ENCODE measurements at regions not wholly inside any gene's neighbourhood (a gene's known extent, or its start where the extent isn't known, plus 50 kb on each side); places are given as distances from the start of the nearest gene placed in this dataset.
"Not testable (repeated sequence)": the region's sequence is repeated elsewhere in the genome, so short reads cannot be mapped to it uniquely, and the experiment has no call there.

GRCh38 chr13:50396001-50396400 lies 380.8 kb downstream of the KCNRG start:
- Mint-ChIP-seq H3K4me3 (no peak overlapping the region), H3K4me1 (no peaks in the 10 kb centered on the region), H3K27ac (no peak overlapping the region), H3K36me3 (no peaks in the 10 kb centered on the region), H3K27me3 (peaks cover 5% of the 10 kb centered on the region), H3K9me3 (no peaks in the 10 kb centered on the region)
- ATAC-seq (ENCODE audit: low read depth), result no peak
- no peak for DNase-seq
- POLR2A ChIA-PET, result no interaction called here

GRCh38 chr13:50396618-50397017 lies 381.4 kb downstream of the KCNRG start:
- H3K27me3 Mint-ChIP-seq; ATAC-seq (ENCODE audit: low read depth); H3K36me3 Mint-ChIP-seq; H3K4me1 Mint-ChIP-seq; H3K4me3 Mint-ChIP-seq; H3K27ac Mint-ChIP-seq; DNase-seq; H3K9me3 Mint-ChIP-seq; POLR2A ChIA-PET: not testable (repeated sequence)

GRCh38 chr13:50400035-50400726 lies 384.9 kb downstream of the KCNRG start:
- no peaks in the 10 kb centered on the region for H3K9me3 Mint-ChIP-seq
- H3K27ac Mint-ChIP-seq, result no peak overlapping the region
- H3K4me1 Mint-ChIP-seq, result no peaks in the 10 kb centered on the region
- no peak for DNase-seq
- peaks cover 4% of the 10 kb centered on the region for H3K27me3 Mint-ChIP-seq
- no peak for ATAC-seq (ENCODE audit: low read depth)
- POLR2A ChIA-PET, result no interaction called here
- H3K4me3 Mint-ChIP-seq, result no peak overlapping the region
- H3K36me3 Mint-ChIP-seq, result no peaks in the 10 kb centered on the region

DNA sequence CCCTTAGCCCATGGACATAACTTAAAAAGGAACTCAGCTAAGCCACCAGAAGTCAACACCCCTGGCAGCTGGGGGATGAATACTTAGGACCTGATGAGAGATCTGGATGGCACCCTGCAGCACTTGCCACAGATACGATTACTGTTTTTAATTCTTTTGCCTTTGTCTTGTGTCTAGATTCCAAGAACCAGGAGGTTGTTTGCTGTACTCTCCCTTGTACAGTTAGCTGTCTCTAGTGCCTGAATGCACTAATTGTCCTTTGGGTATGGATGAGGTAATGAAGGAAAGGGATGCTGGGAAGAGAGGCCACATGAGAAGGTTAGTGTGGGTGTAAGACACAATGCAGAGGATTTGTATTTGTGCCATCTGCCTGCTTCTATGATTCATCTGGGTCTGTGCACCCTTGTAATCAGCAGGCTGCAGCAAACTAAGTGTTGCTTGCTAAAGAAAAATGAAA lies 385.8 kb downstream of the KCNRG start:
- Mint-ChIP-seq H3K27me3 (peaks cover 2% of the 10 kb centered on the region), H3K4me3 (no peak overlapping the region), H3K36me3 (no peaks in the 10 kb centered on the region), H3K27ac (no peak overlapping the region), H3K4me1 (no peaks in the 10 kb centered on the region), H3K9me3 (no peaks in the 10 kb centered on the region)
- POLR2A ChIA-PET, result no interaction called here
- DNase-seq, result no peak
- ATAC-seq (ENCODE audit: low read depth), result no peak

DNA sequence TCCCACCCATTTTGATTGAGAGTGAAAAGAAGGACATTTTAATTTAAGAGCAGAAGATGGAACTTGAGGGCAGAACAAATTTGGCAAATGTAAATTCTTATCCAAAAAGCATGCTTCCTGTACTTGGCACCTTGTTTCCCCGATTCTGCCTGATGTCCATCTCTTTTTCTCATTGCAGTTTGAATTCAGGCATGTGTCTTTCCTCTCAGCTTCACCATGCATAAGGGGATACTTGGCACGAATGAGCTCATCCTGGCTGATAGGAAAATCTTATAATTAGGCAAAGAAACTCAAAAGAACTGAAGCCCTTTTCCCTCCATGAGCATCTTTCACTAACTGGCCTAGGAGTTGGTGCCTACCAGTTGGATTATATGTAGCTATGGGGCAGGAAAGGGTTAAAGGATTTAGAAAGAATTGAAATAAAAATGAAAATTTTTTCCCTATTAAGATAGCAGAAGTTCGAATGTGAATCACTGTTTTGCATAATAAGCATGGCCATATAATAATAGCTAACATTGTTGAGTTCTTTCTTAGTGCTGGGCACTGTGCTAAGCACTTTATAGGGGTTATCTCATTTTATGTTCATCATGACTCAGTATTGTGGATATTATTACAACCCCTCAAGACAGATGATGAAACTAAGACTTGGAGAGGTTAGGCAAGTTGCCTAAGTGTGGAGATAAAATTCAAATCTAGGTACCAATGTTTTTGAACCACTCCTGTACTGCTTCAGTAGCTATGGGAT lies 386.6 kb downstream of the KCNRG start:
- no peaks in the 10 kb centered on the region for H3K4me1 Mint-ChIP-seq
- H3K27ac Mint-ChIP-seq, result no peak overlapping the region
- H3K27me3 Mint-ChIP-seq, result peaks cover 2% of the 10 kb centered on the region
- POLR2A ChIA-PET, result no interaction called here
- H3K4me3 Mint-ChIP-seq, result no peak overlapping the region
- no peaks in the 10 kb centered on the region for H3K36me3 Mint-ChIP-seq
- H3K9me3 Mint-ChIP-seq, result no peaks in the 10 kb centered on the region
- ATAC-seq (ENCODE audit: low read depth), result no peak
- DNase-seq, result no peak

DNA sequence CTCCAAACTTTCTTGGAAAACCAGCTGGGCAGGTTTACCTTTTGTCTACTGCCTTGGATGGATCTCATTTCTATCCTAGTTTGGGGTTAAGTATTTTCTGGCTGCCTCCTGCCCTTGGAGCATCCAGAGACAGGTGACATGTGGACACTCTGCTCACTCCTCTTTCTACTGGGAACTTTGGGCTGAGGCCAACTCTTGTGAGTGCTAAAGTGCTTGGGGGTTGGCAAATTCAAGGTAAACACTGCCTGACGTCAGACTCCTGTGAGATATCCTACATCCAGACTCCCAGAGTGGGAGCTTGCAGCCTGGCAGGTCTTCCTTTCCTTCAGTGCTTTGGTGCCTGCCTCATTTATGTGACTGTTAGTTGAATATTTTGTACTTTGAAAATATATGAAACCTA lies 388.1 kb downstream of the KCNRG start:
- DNase-seq, result no peak
- Mint-ChIP-seq H3K4me3 (no peak overlapping the region), H3K27me3 (peaks cover 3% of the 10 kb centered on the region), H3K27ac (no peak overlapping the region), H3K9me3 (no peaks in the 10 kb centered on the region), H3K36me3 (no peaks in the 10 kb centered on the region), H3K4me1 (no peaks in the 10 kb centered on the region)
- no peak for ATAC-seq (ENCODE audit: low read depth)
- POLR2A ChIA-PET, result no interaction called here

DNA sequence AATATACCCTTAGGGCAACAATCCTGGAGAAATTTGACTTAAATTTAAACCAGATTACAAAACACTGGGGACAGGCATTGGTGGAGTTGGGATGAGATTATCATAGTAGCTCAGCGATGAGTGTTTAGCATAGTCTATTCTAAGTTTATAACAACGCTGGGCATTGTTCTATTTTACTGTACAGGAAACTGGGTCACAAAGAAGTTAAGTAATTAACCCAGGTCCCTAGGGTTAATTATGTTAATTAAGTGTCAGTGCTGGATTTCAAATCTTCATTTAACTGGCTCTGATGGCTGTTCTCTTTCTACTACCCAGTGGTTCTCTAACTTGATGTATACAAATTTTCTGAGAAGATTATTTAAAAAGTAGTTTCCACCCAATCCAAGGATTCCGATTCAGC lies 388.9 kb downstream of the KCNRG start:
- Mint-ChIP-seq H3K36me3 (no peaks in the 10 kb centered on the region), H3K9me3 (no peaks in the 10 kb centered on the region), H3K4me3 (no peak overlapping the region), H3K4me1 (peaks cover 1% of the 10 kb centered on the region), H3K27ac (no peak overlapping the region), H3K27me3 (peaks cover 5% of the 10 kb centered on the region)
- POLR2A ChIA-PET, result no interaction called here
- ATAC-seq (ENCODE audit: low read depth) (no peak), DNase-seq (no peak)

GRCh38 chr13:50404769-50405168 lies 389.5 kb downstream of the KCNRG start:
- POLR2A ChIA-PET, result no interaction called here
- H3K9me3 Mint-ChIP-seq, result no peaks in the 10 kb centered on the region
- ATAC-seq (ENCODE audit: low read depth) (no peak), DNase-seq (no peak)
- H3K4me3 Mint-ChIP-seq, result no peak overlapping the region
- H3K4me1 Mint-ChIP-seq, result peaks cover 3% of the 10 kb centered on the region
- no peak overlapping the region for H3K27ac Mint-ChIP-seq
- H3K36me3 Mint-ChIP-seq, result no peaks in the 10 kb centered on the region
- H3K27me3 Mint-ChIP-seq, result peaks cover 5% of the 10 kb centered on the region

DNA sequence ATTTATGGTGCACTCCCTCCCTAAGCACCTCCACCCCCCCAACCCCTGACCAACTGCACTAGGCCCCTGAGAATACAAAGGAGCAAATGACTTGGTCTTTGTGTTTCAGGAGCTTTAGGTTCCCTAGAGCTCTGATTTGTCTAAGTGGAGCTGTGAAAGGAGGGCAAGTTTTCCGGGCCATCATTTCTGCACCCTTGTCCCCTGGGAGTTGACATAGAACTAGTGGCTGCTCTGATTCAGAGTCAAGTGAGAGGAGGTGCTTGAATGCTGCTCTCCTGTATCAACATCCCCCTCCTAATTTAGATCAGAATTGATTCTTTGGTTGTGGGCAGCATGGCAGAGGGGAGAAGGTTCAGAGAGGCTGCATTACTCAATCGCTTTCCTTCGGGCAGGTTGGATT lies 391.6 kb downstream of the KCNRG start:
- POLR2A ChIA-PET, result no interaction called here
- Mint-ChIP-seq H3K9me3 (no peaks in the 10 kb centered on the region), H3K4me1 (peaks cover 3% of the 10 kb centered on the region)

DNA sequence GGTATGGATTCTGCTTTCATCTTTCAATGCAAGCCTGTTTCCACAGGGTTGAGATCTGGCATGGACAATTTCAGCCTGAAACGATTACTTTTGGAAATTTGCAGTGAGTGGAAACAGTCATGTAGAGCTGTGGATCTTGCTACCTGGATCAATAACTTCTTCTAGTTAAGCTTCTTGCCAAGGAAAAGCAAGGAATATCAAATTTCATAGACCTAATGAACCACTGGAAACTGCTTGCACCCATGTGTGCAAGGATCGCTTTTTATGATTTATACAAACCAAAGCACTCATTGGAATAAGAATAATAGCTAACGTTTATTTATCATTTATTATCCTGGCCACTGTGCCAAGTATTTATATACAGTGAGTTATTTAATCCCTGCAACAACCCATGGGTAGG lies 392.8 kb downstream of the KCNRG start:
- no peaks in the 10 kb centered on the region for H3K9me3 Mint-ChIP-seq
- H3K4me1 Mint-ChIP-seq, result peaks cover 3% of the 10 kb centered on the region
- POLR2A ChIA-PET, result no interaction called here

More for the DNA sequence above, 391.6 kb downstream of the KCNRG start:
- Mint-ChIP-seq H3K27ac (no peak overlapping the region), H3K4me3 (no peak overlapping the region), H3K27me3 (peaks cover 9% of the 10 kb centered on the region), H3K36me3 (no peaks in the 10 kb centered on the region)
- DNase-seq, result no peak
- ATAC-seq (ENCODE audit: low read depth), result no peak

GRCh38 chr13:50409220-50409619 lies 394.0 kb downstream of the KCNRG start:
- DNase-seq (no peak), ATAC-seq (ENCODE audit: low read depth) (no peak)
- no peaks in the 10 kb centered on the region for H3K9me3 Mint-ChIP-seq
- peaks cover 9% of the 10 kb centered on the region for H3K27me3 Mint-ChIP-seq
- H3K4me3 Mint-ChIP-seq, result no peak overlapping the region
- no peaks in the 10 kb centered on the region for H3K36me3 Mint-ChIP-seq
- H3K4me1 Mint-ChIP-seq, result peaks cover 3% of the 10 kb centered on the region
- POLR2A ChIA-PET, result no interaction called here
- no peak overlapping the region for H3K27ac Mint-ChIP-seq

More for the DNA sequence above, 392.8 kb downstream of the KCNRG start:
- DNase-seq, result no peak
- H3K4me3 Mint-ChIP-seq, result no peak overlapping the region
- H3K36me3 Mint-ChIP-seq, result no peaks in the 10 kb centered on the region
- no peak for ATAC-seq (ENCODE audit: low read depth)
- peaks cover 9% of the 10 kb centered on the region for H3K27me3 Mint-ChIP-seq
- H3K27ac Mint-ChIP-seq, result no peak overlapping the region

DNA sequence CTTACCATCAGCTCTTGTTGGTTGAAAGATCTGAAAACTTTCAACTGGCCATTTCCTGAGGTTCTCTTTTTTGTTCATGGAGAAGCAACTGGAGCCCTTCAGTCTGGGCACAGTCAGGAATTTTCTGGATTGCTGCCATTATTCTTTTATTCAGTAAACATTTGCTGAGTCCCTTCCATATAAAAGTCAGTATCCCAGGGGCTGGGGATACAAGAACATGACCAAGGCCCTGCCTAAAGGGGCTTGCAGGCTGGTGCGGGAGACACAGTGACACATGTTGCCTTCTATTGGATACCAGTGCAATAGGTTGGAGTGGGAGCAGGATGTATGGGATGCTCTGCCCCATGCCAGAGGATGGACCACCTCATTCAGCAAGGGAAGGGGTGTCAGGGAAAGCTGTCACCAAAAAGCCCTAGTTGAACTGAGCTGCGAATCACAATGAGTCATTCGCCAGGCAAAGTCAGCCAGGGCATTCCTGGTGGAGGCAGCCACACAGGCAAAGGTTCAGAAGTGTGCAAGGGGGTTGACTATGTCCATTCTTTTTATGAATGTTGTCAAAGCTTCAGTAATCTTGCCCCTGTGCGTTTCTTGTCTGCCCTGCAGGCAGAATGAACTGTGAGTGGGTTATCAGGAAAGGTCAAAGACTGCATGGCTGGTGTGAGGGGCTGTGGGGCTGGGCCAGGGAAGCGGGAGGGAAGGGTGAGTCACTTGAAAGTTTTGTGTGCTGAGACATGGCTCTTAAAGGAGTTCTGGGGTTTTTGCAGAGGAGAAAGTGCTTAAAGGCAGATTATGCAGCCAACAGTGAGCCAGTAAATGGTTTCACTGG lies 395.9 kb downstream of the KCNRG start:
- no peak for ATAC-seq (ENCODE audit: low read depth)
- POLR2A ChIA-PET, result no interaction called here
- H3K27ac Mint-ChIP-seq, result no peak overlapping the region
- H3K27me3 Mint-ChIP-seq, result peaks cover 8% of the 10 kb centered on the region
- H3K36me3 Mint-ChIP-seq, result peaks cover 6% of the 10 kb centered on the region
- DNase-seq, result no peak
- H3K4me1 Mint-ChIP-seq, result peaks cover 3% of the 10 kb centered on the region
- no peak overlapping the region for H3K4me3 Mint-ChIP-seq
- H3K9me3 Mint-ChIP-seq, result peaks cover 9% of the 10 kb centered on the region

GRCh38 chr13:50412046-50412617 lies 396.9 kb downstream of the KCNRG start:
- Mint-ChIP-seq H3K27me3 (peaks cover 6% of the 10 kb centered on the region), H3K9me3 (peaks cover 9% of the 10 kb centered on the region), H3K36me3 (peaks cover 6% of the 10 kb centered on the region), H3K4me1 (peaks cover 3% of the 10 kb centered on the region), H3K27ac (no peak overlapping the region), H3K4me3 (no peak overlapping the region)
- POLR2A ChIA-PET, result no interaction called here
- no peak for ATAC-seq (ENCODE audit: low read depth)
- no peak for DNase-seq
